Brain microvascular endothelial cell (primary cell): ENCODE measurements at regions not wholly inside any gene's neighbourhood (a gene's known extent, or its start where the extent isn't known, plus 50 kb on each side); places are given as distances from the start of the nearest gene placed in this dataset.

Experiments used
- DNase-seq: peaks from one replicate; pipeline ENCODE4 v3.0.0-alpha.2; 2020
- H3K27ac ChIP-seq: fragments of 250-450 bp; sonication (Bioruptor Pico); 2 replicates; pipeline ENCODE4 v1.5.1; 2020; ENCODE audit warnings: mild to moderate bottlenecking, moderate library complexity
- H3K27me3 ChIP-seq: fragments of 250-450 bp; sonication (Bioruptor Pico); replicated peaks from 2 replicates; pipeline ENCODE4 v1.5.1; 2020; ENCODE audit warnings: mild to moderate bottlenecking
- H3K36me3 ChIP-seq: fragments of 250-450 bp; sonication (Bioruptor Pico); replicated peaks from 2 replicates; pipeline ENCODE4 v1.5.1; 2020; ENCODE audit warnings: mild to moderate bottlenecking
- H3K4me3 ChIP-seq: 2 replicates; pipeline ENCODE4 v1.5.1; 2011; ENCODE audit warnings: low read depth, mild to moderate bottlenecking, control low read depth, low read length, moderate library complexity
- in situ Hi-C: cut with HindIII; loops from 2 replicates; pipeline ENCODE4 v1.10.0; 2017; ENCODE audit warnings: low sequenced_read_pairs, low pct_ligation_motif_present
- TF ChIP-seq, protein P1 (sequence below): IDR thresholded peaks from 2 replicates; pipeline ENCODE4 v1.5.1; 2011; ENCODE audit warnings: low read depth, mild to moderate bottlenecking, moderate library complexity, low read length, control low read depth, inconsistent platforms; ENCODE audit errors: missing control alignments

DNA sequence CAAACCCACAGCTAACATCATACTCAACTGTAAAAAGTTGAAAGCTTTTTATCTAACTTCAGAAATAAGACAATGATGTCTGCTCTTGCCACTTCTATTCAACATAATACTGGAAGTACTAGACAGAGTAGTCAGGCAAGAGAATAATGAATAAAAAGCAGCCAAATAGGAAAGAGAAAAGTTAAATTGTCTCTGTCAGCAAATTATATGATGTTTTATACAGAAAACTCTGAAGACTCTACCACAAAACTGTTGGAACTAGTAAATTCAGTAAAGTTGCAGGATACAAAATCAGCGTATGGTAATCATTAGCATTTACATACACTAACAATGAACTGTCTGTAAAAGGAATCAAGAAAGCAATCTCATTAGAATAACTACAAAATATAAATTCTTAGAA lies 752.9 kb upstream of the CT83 start:
- Histone ChIP-seq H3K36me3 (no peaks in the 10 kb centered on the region), H3K27me3 (no peaks in the 10 kb centered on the region), H3K4me3 (no peak overlapping the region), H3K27ac (no peak overlapping the region)
- TF ChIP-seq, protein P1, sequence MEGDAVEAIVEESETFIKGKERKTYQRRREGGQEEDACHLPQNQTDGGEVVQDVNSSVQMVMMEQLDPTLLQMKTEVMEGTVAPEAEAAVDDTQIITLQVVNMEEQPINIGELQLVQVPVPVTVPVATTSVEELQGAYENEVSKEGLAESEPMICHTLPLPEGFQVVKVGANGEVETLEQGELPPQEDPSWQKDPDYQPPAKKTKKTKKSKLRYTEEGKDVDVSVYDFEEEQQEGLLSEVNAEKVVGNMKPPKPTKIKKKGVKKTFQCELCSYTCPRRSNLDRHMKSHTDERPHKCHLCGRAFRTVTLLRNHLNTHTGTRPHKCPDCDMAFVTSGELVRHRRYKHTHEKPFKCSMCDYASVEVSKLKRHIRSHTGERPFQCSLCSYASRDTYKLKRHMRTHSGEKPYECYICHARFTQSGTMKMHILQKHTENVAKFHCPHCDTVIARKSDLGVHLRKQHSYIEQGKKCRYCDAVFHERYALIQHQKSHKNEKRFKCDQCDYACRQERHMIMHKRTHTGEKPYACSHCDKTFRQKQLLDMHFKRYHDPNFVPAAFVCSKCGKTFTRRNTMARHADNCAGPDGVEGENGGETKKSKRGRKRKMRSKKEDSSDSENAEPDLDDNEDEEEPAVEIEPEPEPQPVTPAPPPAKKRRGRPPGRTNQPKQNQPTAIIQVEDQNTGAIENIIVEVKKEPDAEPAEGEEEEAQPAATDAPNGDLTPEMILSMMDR, result no peak
- no peak for DNase-seq
- in situ Hi-C loops, result no loop called here

DNA sequence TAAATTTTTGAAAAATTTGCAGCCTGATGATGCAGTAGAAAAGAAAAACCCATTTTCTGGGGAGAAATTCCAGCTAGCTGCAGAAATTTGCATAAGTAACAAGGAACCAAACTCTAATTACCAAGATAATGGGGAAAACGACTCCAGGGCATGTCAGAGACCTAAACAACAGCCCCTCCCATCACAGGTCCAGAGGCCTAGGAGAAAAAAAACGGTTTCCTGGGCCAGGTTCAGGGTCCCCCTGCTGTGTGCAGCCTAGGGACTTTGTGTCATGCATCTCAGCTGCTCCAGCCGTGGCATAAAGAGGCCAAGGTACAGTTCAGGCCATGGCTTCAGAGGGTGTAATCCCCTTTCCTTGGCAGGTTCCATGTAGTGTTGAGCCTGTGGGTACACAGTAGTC lies 733.7 kb upstream of the CT83 start:
- in situ Hi-C loops, result no loop called here
- DNase-seq, result no peak
- H3K27me3 ChIP-seq, result no peaks in the 10 kb centered on the region
- no peaks in the 10 kb centered on the region for H3K36me3 ChIP-seq
- H3K27ac ChIP-seq, result no peak overlapping the region
- H3K4me3 ChIP-seq, result no peak overlapping the region
- TF ChIP-seq, protein P1, result no peak

DNA sequence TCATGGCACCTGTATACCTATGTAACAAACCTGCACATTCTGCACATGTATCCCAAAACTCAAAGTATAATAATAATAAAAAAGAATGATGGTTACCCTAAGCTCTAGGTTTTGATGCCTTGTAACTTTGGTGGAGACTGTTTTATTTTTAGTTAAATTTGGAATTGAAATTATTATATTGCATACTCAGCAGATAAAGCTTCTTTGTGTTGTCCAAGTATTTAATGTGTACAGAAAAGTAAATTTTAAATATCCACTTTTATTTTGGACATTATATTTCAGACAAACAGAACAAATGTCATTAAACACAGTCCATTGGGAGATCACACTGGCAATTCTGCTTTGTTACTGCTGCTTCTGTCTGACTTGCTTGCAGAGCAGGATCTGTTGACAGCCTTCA lies 684.5 kb upstream of the CT83 start:
- in situ Hi-C loops, result no loop called here
- Histone ChIP-seq H3K36me3 (no peaks in the 10 kb centered on the region), H3K4me3 (no peak overlapping the region), H3K27ac (no peak overlapping the region), H3K27me3 (no peaks in the 10 kb centered on the region)
- TF ChIP-seq, protein P1, result no peak
- no peak for DNase-seq

DNA sequence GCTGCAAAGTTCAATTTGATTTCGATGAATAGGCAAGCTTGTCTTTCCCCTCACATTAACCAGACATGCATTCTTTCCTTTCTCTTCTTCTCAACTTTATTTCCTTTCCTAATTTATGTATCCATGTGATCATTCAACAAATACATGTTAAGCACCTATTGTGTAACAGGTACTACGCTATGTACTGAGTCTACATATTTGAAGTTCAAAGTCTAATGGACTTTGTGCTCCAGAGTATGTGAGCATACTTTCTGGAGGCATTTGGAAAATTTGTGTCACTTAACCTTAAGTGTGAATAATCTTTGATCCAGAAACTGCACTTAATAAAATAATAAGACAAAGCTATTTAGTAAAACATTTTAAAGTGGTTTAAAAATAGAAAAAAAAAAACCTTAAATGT lies 675.3 kb upstream of the CT83 start:
- in situ Hi-C loops, result no loop called here
- Histone ChIP-seq H3K36me3 (no peaks in the 10 kb centered on the region), H3K27ac (no peak overlapping the region), H3K4me3 (no peak overlapping the region), H3K27me3 (no peaks in the 10 kb centered on the region)
- DNase-seq, result no peak
- TF ChIP-seq, protein P1, result no peak

DNA sequence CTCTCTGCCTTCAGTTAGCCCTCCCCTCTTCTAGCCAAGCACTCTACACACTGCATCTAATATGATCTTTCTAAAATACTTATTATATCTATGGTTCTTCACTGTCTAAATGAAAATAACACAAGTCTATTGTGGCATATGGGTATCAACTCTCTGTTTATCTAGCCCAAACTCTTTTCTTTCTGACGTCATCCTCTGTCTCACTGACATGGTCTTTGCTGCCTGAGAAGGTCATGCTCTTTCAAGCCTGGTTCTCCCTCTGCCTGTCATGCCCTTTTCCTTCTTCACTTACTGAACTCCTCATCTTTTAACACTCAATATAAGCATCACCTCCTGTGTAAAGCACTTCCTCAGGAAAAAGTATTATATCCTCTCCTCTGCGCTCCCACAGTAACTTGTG lies 672.2 kb upstream of the CT83 start:
- in situ Hi-C loops, result no loop called here
- Histone ChIP-seq H3K4me3 (no peak overlapping the region), H3K36me3 (no peaks in the 10 kb centered on the region), H3K27ac (no peak overlapping the region), H3K27me3 (no peaks in the 10 kb centered on the region)
- TF ChIP-seq, protein P1, result no peak
- DNase-seq, result no peak

DNA sequence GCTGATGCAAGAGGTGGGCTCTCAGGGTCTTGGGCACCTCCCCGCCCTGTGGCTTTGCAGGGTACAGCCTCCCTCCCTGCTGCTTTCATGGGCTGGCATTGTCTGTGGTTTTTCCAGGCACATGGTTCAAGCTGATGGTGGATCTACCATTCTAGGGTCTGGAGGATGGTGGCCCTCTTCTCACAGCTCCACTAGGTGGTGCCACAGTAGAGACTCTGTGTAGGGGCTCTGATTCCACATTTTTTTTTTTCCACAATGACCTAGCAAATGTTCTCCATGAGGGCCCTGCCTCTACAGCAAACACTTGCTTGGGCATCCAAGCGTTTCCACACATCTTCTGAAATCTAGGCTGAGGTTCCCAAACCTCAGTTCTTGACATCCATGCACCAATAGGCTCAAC lies 657.9 kb upstream of the CT83 start:
- Histone ChIP-seq H3K27ac (no peak overlapping the region), H3K36me3 (no peaks in the 10 kb centered on the region), H3K4me3 (no peak overlapping the region), H3K27me3 (no peaks in the 10 kb centered on the region)
- TF ChIP-seq, protein P1, result no peak
- no peak for DNase-seq
- in situ Hi-C loops, result no loop called here
